SW 1271 (cell line): ENCODE measurements at regions not wholly inside any gene's neighbourhood (a gene's known extent, or its start where the extent isn't known, plus 50 kb on each side); places are given as distances from the start of the nearest gene placed in this dataset.
A peak's percentile ranks its signal among the peaks of the same experiment; 100 is the strongest.

Experiments used
- DNase-seq, 2 experiments: peaks; one replicate each; lab custom pipeline; 2025; lab: John Stamatoyannopoulos, UW

DNA sequence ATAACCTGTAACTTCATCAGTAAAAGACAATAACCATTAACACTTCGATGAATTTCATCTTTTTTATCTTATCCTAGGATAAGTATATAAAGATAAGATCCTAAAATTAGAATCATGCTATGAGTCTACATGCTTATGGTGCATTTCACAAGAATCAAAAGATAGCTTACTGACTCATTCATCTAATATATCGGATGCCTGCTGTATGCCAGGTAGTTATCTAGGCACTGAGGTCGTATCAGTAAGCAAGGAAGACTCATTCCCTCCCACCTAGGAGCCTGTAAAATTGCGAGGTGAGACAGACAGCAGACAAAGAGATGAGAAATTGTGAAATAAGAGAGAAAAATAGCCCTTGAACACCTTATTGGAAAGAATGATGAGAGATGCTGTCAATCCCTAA is 240.6 kb upstream of the ADAMTSL1 start:
- DNase-seq = no peak

DNA sequence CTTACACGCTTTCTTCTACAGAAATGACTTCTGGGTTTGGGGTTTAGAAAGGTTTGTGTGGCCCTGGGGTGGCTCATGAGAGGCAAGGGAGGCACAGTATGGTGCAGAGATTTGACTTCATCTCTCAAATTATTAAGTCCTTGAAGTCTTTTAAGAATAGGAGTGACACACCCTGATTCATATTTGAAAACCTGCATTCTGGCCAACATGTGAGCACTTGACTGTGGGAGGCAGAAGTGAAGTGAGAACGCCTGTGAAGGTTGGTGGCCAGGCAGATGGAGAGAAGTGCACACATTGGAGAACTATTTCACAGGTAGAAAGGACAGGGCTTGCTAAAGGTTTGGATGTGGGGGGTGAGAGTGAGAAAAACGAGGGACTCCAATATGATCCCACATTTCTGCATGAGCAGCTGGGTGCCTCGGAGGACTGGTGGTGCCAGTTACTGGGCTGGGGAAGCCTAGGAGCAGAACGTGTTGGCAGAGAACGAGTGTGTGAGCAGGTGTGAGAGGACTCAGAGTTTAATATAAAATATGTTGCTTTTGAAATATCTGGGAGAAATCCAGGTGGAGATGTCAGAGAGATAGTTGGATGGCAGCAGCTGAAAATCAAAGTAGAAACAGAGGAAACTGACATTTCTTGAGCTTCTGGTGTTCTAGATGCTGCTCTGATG is 240.0 kb upstream of the ADAMTSL1 start:
- no peak for DNase-seq

- DNase-seq = no peak
Measured at GRCh38 chr9:18235181-18235908, 238.6 kb upstream of the ADAMTSL1 start.

DNA sequence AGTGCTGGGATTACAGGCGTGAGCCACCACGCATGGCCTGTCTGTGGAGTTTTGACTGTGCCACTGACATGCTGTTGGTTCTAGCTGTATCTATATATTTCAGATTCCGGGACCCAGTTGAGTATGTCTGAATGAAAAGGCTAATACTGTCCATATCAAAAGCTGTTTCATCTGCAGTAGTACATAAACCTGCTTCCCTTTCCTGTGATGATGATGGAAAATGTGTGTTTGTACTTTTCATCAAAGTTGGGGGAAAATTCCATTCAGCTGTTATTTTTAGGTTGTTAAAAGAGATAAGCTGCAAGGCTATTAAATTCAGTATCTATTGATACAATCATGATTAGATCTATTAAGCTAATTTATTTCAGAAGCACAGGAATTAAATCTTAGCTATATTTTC is 237.6 kb upstream of the ADAMTSL1 start:
- DNase-seq = no peak

DNA sequence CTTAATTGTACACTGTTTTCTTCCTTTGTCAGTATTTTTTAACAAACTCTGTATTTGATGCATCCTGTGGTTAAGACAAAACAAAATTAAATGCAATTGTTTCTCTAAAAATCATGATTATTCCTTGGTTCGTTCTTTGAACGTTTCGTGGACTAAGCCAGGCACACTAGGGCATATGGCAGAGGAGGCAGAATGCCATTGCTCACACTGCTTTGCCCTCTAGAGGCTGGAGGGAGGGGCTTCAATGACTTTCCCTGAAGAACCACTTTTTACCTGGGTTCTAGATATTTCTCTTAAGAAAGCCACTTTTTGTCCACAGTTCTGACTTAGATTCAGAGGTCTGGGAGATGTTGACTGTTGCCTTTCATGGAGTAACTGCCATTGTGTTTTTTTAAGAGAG is 236.2 kb upstream of the ADAMTSL1 start:
- DNase-seq = no peak

- peak; percentile 10 to 11 for DNase-seq
Measured at GRCh38 chr9:18238254-18238653, 235.7 kb upstream of the ADAMTSL1 start.

DNA sequence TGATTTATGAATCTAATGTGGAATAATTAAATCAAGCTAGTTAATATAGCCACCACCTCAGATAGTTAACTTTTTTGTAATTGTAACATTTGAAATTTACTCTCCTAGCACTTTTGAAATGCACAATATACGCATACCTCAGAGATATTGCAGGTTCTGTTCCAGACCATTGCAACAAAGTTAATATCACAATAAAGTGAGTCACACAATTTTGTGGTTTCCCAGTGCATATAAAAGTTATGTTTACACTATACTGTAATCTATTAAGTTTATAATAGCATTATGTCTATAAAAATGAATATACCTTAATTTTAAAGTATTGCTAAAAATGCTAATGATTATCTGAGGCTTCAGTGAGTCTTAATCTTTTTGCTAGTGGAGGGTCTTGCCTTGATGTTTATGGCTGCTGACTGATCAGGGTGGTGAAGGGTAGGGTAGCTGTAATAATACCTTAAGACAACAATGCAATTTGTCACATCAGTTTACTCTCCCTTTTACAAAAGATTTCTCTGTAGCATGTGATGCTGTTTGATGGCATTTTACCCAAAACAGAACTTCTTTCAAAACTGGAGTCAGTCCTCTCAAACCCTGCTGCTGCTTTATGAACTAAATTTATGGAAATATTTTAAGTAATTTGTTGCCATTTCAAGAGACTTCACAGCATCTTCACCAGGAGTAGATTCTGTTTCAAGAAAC is 235.1 kb upstream of the ADAMTSL1 start:
- no peak for DNase-seq

DNA sequence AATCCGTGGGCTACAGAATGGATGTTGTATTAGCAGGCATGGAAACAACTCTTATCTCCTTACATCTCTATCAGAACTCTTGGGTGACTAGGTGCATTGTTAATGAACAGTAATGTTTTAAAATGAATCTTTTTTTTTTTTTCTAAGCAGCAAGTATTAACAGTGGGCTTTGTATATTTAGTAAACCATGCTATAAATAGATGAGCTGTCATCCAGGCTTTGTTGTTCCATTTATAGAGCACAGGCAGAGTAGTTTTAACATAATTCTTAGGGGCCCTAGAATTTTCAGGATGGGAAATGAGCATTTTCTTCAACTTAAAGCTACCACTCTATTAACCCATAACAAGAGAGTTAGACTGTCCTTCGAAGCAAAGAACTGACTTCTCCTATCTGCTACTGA is 233.7 kb upstream of the ADAMTSL1 start:
- no peak for DNase-seq

DNA sequence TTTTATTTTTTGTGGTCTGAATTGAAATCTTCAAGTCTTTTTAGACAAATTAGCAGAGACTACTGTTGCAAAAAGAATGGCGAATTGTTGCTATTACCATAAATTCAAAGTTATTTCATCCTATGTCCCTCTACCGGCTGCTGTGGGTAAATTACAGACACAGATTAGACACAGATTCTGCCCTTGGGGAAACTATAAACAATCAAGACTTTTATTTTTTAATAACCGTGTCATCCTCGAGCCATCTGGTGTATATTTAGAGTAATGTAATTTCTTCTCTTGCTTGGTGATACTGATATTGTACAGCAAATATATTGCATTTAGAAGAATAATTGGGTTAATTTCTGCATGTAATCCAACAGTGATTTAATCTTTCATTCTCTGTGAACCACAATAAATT is 228.0 kb upstream of the ADAMTSL1 start:
- no peak for DNase-seq

DNA sequence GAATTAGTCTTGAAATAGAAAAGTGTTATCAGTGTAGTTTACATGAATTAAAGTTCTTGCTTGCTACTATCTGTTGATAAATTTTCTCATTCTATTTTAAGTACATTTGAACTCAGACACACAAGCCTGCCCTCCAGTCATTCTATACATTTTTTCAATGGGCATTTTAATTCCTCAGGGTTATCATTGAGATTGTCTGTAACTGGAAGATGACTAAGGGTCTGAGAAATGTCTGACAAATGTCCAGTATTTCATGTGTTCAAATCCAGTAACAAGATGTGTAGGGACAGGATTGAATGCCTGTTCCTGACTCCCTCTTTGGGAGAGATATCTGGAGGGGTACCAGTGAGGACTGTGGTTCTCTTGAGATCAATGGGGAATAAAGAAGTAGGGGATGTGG is 223.9 kb upstream of the ADAMTSL1 start:
- no peak for DNase-seq

- DNase-seq = no peak
Measured at GRCh38 chr9:18253950-18254349, 220.0 kb upstream of the ADAMTSL1 start.

GRCh38 chr9:18255158-18255629 is 218.8 kb upstream of the ADAMTSL1 start:
- peak in 1 of 2 experiments; percentile 33 for DNase-seq

GRCh38 chr9:18255747-18256146 is 218.2 kb upstream of the ADAMTSL1 start:
- no peak for DNase-seq

GRCh38 chr9:18256568-18256967 is 217.4 kb upstream of the ADAMTSL1 start:
- no peak for DNase-seq

DNA sequence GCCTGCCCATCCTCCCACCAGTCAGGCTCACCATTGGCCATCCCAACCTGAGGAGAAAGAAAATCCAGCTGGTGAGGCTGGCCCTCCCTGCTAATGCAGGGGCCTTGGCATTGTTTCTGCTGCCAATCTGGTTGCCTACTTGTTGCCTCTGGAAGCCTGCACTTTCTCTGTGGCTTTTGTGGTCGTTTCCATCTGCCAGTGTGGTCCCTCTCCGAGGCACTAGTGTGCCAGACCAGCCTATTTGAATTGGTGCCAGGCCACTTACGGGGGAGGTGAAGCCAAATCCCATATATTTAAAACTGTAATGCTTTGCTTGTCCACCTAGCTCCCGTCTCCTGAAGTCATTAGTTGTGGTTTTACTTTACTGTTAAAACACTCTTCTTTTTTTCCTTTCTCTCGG is 213.4 kb upstream of the ADAMTSL1 start:
- DNase-seq = no peak

GRCh38 chr9:18261181-18261580 is 212.8 kb upstream of the ADAMTSL1 start:
- DNase-seq = no peak

DNA sequence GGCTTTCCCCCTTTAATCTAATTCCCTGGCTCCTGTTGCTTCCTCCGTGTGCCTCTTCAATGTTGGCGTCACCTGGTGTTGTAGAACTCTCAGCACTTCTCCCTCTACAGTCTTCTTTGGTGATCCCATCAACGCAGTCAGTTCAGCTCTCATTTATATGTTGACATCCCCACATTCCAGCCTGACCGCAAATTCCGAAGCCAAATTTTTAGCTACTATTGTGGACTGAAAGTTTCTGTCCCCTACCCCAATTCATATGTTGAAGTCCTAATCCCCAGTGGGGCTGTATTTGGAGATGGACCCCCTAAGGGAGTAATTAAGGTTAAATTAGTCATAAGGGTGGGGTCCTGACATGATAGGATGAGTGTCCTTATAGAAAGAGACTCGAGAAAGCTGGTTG is 210.6 kb upstream of the ADAMTSL1 start:
- DNase-seq = no peak

DNA sequence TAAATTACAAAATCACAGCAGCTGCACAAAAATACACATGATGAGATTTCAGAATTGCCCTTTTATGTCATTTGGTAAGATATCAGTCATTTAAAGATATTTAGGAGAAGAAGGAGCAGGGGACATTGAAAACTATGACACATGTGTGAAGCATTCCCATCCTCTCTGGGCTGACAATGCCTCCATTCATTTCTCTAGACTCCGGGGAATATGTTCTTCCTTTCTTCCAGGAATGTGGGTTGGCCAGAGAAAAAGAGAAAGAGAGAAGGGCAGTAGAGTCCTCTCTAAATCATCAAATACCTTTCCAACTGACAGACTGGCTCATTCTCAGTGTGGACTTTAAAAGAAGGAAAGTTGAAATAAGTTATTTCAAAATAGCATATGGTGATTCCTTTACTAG is 205.6 kb upstream of the ADAMTSL1 start:
- DNase-seq = peak in 1 of 2 experiments; percentile 34

- DNase-seq = no peak
Measured at GRCh38 chr9:18269561-18269960, 204.4 kb upstream of the ADAMTSL1 start.

- DNase-seq = no peak
Measured at GRCh38 chr9:18274693-18275092, 199.3 kb upstream of the ADAMTSL1 start.

DNA sequence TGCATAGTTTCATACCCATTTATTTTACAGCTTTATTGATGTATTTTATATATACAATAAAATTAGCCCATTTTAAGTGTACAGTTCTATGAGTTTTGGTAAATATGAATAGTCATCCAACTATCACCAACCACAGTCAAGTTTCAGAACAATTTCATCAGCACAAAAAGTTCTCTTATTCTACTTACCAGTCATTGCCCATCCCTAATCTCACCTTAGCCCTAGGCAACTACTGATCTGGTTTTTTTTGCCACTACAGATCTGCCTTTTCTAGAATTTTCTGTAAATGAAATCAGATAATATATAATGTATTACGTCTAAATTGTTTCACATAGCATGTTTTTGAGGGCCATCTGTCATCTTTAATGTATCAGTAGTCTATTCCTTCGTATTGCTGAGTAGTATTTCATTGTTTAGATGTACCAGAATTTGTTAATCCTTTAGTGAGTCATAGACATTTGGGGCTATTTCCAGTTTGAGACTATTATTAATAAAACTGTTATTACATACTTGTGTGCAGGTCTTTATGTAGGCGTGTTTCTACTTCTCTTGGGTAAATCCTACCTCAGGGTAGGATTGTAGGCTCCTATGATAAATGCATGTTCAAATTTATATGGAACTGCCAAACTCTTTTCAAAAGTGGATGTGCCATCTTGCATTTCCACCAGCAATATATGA is 198.5 kb upstream of the ADAMTSL1 start:
- DNase-seq = no peak

GRCh38 chr9:18281291-18281690 is 192.7 kb upstream of the ADAMTSL1 start:
- no peak for DNase-seq
